Gastrocnemius medialis (tissue), 4 donors: ENCODE measurements at regions not wholly inside any gene's neighbourhood (a gene's known extent, or its start where the extent isn't known, plus 50 kb on each side); places are given as distances from the start of the nearest gene placed in this dataset.

Source experiments
- CTCF ChIP-seq, 5 experiments: fragments of 450-650 bp in 3 of 5; fragments of 200-600 bp in 2 of 5; sonication (generic) in 2 of 5; IDR thresholded peaks in 4 of 5; conservative IDR thresholded peaks in 1 of 5; 1 replicate in 4 of 5; 2 replicates in 1 of 5; pipeline ENCODE4 v1.5.1; 2016 to 2019; ENCODE audit warnings: antibody characterized with exemption in 5 of 5, mild to moderate bottlenecking in 3 of 5, moderate library complexity in 3 of 5
- POLR2A ChIP-seq, 2 donors: fragments of 450-650 bp; IDR thresholded peaks; one replicate each; pipeline ENCODE4 v1.6.1; 2017; ENCODE audit warnings: antibody characterized with exemption in 2 of 2, mild to moderate bottlenecking in 2 of 2, moderate library complexity in 2 of 2

GRCh38 chr2:123045713-123046112 lies 979.4 kb upstream of the CNTNAP5 start:
- no peak for TF ChIP-seq CTCF (IDR thresholded peaks at IDR 0.05 in 4 of 5, conservative IDR thresholded peaks at IDR 0.05 in 1 of 5)
- TF ChIP-seq POLR2A (IDR thresholded peaks at IDR 0.05): no peak
